ENCODE measurements at regions not wholly inside any gene's neighbourhood (a gene's known extent, or its start where the extent isn't known, plus 50 kb on each side); places are given as distances from the start of the nearest gene placed in this dataset.

DNA sequence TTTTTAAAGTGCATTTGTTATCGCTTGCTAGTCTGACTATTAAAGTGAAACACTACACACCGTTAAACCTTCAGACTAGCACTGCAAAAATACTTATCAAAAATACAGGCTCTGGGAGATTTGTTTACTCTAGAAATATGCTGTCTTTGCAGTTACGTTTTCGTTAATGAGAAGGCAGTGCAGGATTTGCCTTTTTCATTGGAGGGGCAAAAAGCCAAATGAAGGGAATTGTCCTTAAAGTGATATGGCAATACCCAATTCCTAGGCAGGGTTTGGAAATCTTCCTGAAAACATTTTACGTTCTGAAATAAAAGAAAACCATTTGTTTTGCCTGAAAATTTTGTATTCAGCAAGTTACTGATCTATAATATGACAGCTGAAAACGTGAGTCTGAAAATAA, 1800.2 kb downstream of the MAT2B start:
- TF ChIP-seq, protein P1, sequence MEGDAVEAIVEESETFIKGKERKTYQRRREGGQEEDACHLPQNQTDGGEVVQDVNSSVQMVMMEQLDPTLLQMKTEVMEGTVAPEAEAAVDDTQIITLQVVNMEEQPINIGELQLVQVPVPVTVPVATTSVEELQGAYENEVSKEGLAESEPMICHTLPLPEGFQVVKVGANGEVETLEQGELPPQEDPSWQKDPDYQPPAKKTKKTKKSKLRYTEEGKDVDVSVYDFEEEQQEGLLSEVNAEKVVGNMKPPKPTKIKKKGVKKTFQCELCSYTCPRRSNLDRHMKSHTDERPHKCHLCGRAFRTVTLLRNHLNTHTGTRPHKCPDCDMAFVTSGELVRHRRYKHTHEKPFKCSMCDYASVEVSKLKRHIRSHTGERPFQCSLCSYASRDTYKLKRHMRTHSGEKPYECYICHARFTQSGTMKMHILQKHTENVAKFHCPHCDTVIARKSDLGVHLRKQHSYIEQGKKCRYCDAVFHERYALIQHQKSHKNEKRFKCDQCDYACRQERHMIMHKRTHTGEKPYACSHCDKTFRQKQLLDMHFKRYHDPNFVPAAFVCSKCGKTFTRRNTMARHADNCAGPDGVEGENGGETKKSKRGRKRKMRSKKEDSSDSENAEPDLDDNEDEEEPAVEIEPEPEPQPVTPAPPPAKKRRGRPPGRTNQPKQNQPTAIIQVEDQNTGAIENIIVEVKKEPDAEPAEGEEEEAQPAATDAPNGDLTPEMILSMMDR (IDR thresholded peaks at IDR 0.05), result no peak
- TF ChIP-seq POLR2A (IDR thresholded peaks at IDR 0.05), result no peak
